ENCODE measurements at regions not wholly inside any gene's neighbourhood (a gene's known extent, or its start where the extent isn't known, plus 50 kb on each side); places are given as distances from the start of the nearest gene placed in this dataset.

DNA sequence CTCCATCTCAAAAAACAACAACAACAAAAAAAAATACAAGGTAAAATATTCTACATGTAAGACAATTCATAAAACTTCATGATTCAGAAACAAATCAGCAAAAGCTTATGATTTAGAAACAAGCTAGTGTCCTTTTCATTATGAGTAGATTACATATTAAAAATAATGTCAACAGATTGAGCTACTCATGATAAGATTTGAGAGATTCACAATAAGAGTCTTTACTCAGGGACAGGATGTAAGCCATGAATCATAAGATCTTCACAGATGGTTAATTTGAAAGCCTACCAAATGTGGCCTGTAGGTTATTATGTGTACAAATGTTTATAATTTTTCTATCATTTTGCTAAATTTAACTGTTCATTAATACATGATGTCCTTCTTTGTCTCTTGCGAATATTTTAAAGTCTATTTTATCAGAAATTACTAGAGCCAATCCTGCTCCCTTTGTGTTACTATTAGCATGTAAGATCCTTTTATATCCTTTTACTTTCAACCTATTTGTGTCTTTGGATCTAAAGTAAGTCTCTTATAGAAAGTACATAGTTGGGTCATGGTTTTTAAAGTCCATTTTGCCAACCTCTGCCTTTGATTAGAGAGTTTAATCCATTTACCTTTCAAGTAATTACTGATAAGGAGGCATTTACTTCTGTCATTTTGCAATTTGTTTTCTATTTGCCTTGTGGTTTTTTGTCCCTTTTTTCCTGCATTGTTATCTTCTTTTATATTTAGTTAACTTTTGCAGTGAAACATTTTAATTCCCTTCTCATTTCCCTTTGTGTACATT, 68.3 kb upstream of the RXFP2 start:
- H3K27ac ChIP-seq, result peak overlapping the region; percentile 60

DNA sequence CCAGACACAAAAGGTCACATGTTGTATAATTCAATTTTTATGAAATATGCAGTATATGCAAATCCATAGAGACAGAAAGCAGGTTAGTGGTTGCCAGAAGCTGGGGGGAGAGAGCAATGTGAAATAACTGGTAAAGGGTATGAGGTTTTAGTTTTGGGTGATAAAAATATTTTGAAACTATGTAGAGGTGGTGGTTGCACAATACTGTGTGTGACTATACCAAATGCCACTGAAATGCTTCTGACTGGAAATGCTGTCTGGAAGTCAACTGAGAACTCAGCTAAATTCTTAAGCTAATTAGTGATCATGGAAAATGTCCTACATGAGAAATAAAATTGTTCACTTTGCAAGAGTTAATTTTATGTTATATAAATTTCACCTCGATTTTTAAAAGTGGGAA, 65.3 kb upstream of the RXFP2 start:
- no peak overlapping the region for H3K27ac ChIP-seq
- TF ChIP-seq, protein P1, sequence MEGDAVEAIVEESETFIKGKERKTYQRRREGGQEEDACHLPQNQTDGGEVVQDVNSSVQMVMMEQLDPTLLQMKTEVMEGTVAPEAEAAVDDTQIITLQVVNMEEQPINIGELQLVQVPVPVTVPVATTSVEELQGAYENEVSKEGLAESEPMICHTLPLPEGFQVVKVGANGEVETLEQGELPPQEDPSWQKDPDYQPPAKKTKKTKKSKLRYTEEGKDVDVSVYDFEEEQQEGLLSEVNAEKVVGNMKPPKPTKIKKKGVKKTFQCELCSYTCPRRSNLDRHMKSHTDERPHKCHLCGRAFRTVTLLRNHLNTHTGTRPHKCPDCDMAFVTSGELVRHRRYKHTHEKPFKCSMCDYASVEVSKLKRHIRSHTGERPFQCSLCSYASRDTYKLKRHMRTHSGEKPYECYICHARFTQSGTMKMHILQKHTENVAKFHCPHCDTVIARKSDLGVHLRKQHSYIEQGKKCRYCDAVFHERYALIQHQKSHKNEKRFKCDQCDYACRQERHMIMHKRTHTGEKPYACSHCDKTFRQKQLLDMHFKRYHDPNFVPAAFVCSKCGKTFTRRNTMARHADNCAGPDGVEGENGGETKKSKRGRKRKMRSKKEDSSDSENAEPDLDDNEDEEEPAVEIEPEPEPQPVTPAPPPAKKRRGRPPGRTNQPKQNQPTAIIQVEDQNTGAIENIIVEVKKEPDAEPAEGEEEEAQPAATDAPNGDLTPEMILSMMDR (conservative IDR thresholded peaks at IDR 0.05), result no peak

More for the DNA sequence above, 68.3 kb upstream of the RXFP2 start:
- TF ChIP-seq, protein P1 (conservative IDR thresholded peaks at IDR 0.05), result no peak

DNA sequence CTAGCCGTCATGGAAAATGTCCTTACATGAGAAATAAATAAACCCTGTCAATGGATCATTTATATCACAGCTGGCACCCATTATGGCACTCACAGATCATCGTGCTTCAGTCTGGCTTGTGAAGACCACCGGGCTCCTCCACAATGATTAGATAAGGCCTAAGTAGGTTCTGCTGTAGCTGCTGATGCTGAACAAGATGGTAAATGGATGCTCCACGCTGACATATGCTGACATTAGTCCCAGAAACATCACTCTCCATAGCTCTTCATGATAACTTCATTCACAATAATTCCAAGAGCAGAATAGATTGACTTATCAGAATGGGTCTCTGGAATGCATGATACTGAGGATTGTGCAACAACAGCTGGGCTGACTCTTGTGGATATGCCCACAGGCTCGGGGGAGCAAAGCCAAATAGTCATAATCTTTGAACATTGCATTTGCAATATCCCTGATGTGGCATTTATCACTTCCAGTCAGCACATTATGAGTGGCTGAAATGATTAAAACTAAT, 63.8 kb upstream of the RXFP2 start:
- TF ChIP-seq, protein P1 (conservative IDR thresholded peaks at IDR 0.05), result no peak
- H3K27ac ChIP-seq, result no peak overlapping the region

DNA sequence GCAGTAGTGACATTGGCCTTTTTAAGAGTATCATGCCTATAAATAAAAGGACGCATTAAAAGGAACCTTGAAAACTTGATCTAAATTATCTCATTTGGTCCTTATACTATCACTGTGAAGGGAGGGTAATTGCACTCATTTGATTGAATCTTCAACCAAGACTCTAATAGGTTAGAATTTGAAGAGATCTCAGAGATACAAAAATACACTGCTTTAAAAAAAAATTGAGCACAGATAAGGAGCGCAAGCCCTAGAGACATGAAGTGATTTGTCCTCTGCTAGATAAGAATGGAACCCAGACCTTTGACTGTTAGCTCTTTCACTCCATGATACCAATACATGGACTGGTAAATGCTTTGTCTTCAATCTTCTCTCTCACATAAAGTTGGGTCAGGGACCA, 58.2 kb upstream of the RXFP2 start:
- H3K27ac ChIP-seq, result no peak overlapping the region
- TF ChIP-seq, protein P1 (conservative IDR thresholded peaks at IDR 0.05), result no peak

DNA sequence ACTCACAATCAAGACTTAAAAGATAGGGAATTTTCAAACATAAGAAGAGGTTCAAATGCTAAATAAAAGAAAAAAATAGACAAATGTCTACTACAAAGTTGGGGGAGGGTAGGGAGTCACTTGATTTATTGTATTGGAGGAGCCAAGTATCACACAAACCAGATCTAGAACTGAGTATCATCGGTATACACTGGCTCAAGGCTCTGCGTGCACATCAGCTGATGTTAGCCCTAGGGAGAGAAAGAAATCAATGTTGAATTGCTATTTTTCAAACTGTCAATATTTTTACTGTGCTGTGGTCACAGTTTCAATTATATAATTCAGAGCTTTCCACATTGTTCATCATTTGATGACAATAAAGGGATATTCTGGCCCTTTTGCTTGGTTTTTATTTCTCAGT, 54.9 kb upstream of the RXFP2 start:
- TF ChIP-seq, protein P1 (conservative IDR thresholded peaks at IDR 0.05), result no peak
- no peak overlapping the region for H3K27ac ChIP-seq

DNA sequence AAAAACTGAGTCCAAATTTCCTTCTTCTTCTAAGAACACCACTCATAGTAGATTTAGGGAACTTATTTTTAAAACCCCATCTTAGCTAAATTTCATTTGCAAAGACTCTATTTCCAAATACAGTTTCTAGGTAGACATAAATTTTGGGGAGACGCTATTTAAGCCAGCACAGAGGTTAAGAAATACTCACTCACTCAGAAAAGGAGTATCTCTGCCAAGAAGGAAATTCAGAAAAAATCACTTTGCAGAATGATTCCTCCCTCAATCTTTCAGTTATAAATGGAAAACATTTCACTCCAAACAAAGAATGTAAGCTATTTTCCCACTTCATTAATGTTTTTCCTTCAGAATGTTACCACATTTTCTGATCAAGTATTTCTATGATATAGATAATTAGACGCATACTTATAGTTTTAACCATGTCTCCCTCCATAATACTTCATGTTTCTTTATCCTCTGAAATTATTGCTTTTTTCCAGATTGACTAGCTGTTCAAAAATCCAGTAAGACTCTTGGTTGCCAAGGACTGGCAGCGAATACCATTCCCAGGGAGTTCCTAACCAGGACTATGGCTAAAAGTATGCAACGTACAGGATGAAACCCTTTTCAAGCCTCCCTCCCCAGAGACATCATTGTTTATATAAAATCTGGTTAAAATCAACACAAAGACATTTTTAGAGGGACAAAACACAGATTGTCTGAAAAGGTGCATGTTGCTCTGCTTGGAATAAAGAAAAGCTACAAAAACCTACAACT, 52.5 kb upstream of the RXFP2 start:
- TF ChIP-seq, protein P1 (conservative IDR thresholded peaks at IDR 0.05), result no peak
- H3K27ac ChIP-seq, result no peak overlapping the region
